Psoas muscle (tissue), 7 donors: ENCODE measurements at regions not wholly inside any gene's neighbourhood (a gene's known extent, or its start where the extent isn't known, plus 50 kb on each side); places are given as distances from the start of the nearest gene placed in this dataset.

ENCODE experiments used
- ATAC-seq, 4 donors: fragments of 200-7000 bp; cut with Tn5 transposase; one replicate each; pipeline ENCODE4 v1.9.1; 2020; ENCODE audit warnings: moderate library complexity in 3 of 4, mild to moderate bottlenecking in 2 of 4
- DNase-seq, 2 donors: peaks; one replicate each; pipeline ENCODE4 v3.0.0-alpha.2; 2020
- H3K27ac ChIP-seq: fragments of 200-600 bp; one replicate; pipeline ENCODE4 v1.8.0; 2022
- H3K27me3 ChIP-seq, 3 donors: fragments of 200-600 bp in 1 of 3; one replicate each; pipeline versions ENCODE4 v1.6.1 to v1.8.0; 2013 to 2022; ENCODE audit warnings: low read length in 2 of 3, mild to moderate bottlenecking in 2 of 3, moderate library complexity in 1 of 3; ENCODE audit not compliant: insufficient read depth in 3 of 3
- H3K36me3 ChIP-seq, 2 donors: fragments of 200-600 bp in 1 of 2; one replicate each; pipeline versions ENCODE4 v1.6.1 to v1.8.0; 2013 to 2022; ENCODE audit warnings: low read depth in 1 of 2, mild to moderate bottlenecking in 1 of 2, moderate library complexity in 1 of 2; ENCODE audit not compliant: insufficient read depth in 1 of 2
- H3K4me1 ChIP-seq: fragments of 200-600 bp; one replicate; pipeline ENCODE4 v1.8.0; 2022
- H3K4me3 ChIP-seq: fragments of 200-600 bp; one replicate; pipeline ENCODE4 v1.8.0; 2022; ENCODE audit warnings: mild to moderate bottlenecking
- H3K9me3 ChIP-seq: fragments of 200-600 bp; one replicate; pipeline ENCODE4 v1.8.0; 2022
- WGBS, 3 donors: extraction: QIAGEN DNeasy Blood & Tissue Kit; methylation state at CpG; one replicate each; pipeline versions ENCODE4 v1.1.6 to v1.1.7; 2013; 5-methylcytosine and 5-hydroxymethylcytosine counted together
- intact Hi-C, 2 donors: fragments of 100-400 bp; cut with DNase I; formaldehyde crosslinking; loops; one replicate each; pipeline versions ENCODE4 v1.11.0 to v1.14.2; 2022
- TF ChIP-seq, protein P1 (sequence below): fragments of 200-600 bp; IDR thresholded peaks from one replicate; pipeline ENCODE4 v1.8.0; 2022; ENCODE audit warnings: antibody characterized with exemption
- donor health status: healthy with polysubstance abuse.
- donor health status: DM: no; HTN: no; CAD: no; lungs with moderate emphysema.
- donor health status: Bipolar disorder and iron deficiency.
- donor health status: healthy.
- donor health status: DM: yes; HTN: yes; CAD: no.
- donor health status: DM: no; HTN: no; CAD: no.
- donor health status: DM: yes; HTN: yes; CAD: no.

DNA sequence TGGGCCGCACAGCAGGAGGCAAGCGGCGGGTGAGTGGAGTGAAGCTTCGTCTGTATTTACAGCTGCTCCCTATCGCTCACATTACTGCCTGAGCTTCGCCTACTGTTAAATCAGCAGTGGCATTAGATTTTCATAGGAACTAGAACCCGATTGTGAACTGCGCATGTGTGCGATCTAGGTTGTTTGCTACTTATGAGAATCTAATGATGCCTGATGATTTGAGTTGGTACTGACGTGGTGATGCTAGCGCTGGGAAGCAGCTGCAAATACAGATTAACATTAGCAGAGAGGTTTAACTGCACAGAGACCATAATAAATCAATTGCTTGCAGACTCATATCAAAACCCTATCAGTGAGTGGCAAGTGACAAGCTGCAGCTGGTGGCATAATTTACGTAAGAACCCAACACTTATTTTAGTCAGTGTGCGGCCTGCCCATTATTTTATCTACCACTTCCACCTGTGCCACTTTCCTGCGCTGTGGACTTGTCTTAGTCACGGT, 133.4 kb upstream of the CDH9 start:
- ATAC-seq (no peak), DNase-seq (no peak)
- Histone ChIP-seq H3K27ac (no peak overlapping the region), H3K4me3 (no peak overlapping the region), H3K27me3 (no peaks in the 10 kb centered on the region), H3K4me1 (no peaks in the 10 kb centered on the region), H3K9me3 (no peaks in the 10 kb centered on the region), H3K36me3 (no peaks in the 10 kb centered on the region)
- intact Hi-C loops: no loop called here
- TF ChIP-seq, protein P1, sequence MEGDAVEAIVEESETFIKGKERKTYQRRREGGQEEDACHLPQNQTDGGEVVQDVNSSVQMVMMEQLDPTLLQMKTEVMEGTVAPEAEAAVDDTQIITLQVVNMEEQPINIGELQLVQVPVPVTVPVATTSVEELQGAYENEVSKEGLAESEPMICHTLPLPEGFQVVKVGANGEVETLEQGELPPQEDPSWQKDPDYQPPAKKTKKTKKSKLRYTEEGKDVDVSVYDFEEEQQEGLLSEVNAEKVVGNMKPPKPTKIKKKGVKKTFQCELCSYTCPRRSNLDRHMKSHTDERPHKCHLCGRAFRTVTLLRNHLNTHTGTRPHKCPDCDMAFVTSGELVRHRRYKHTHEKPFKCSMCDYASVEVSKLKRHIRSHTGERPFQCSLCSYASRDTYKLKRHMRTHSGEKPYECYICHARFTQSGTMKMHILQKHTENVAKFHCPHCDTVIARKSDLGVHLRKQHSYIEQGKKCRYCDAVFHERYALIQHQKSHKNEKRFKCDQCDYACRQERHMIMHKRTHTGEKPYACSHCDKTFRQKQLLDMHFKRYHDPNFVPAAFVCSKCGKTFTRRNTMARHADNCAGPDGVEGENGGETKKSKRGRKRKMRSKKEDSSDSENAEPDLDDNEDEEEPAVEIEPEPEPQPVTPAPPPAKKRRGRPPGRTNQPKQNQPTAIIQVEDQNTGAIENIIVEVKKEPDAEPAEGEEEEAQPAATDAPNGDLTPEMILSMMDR: no peak
- 68 to 73% (median 70%) methylated on average over 15 of the region's 15 CpGs for WGBS, 3 donors

DNA sequence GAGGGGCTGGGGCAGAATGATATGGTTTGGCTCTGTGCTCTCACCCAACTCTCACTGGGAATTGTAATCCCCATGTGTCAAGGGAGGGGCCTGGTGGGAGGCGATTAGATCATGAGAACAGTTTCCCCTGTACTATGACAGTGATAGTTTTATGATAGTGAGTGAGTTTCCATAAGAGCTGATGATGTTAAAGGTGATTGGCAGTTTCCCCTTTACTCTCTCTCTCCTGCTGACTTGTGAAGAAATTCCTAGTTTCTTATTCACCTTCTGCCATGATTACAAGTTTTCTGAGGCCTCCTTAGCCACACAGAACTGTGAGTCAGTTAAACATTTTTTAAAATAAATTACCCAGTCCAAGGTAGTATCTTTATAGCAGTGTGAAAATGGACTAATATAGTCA, 120.4 kb upstream of the CDH9 start:
- H3K9me3 ChIP-seq: no peaks in the 10 kb centered on the region

DNA sequence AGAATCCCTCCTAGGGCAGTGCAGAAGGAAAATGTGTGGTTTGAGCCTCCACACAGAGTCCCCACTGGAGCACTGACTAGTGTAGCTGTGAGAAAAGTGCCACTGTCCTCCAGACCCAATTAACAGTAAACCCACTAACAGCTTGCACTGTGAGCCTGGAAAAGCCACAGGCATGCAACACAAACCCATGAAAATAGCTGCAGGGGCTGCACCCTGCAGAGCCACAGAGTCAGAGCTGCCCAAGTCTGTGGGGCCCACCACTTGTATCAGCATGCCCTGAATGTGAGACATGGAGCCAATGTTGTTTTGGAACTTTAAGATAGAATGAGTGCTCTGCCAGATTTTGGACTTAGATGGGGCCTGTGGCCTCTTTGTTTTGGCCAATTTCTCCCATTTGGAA, 119.8 kb upstream of the CDH9 start:
- intact Hi-C loops: no loop called here
- H3K27me3 ChIP-seq: no peaks in the 10 kb centered on the region
- ATAC-seq: no peak
- TF ChIP-seq, protein P1: no peak
- no peaks in the 10 kb centered on the region for H3K9me3 ChIP-seq
- H3K4me1 ChIP-seq: no peaks in the 10 kb centered on the region
- no peak overlapping the region for H3K4me3 ChIP-seq
- no peaks in the 10 kb centered on the region for H3K36me3 ChIP-seq
- no peak overlapping the region for H3K27ac ChIP-seq
- no peak for DNase-seq

More for the DNA sequence above, 120.4 kb upstream of the CDH9 start:
- 40 to 70% (median 63%) methylated on average over 1 of the region's 1 CpG for WGBS, 3 donors
- Histone ChIP-seq H3K36me3 (no peaks in the 10 kb centered on the region), H3K27me3 (no peaks in the 10 kb centered on the region), H3K4me3 (no peak overlapping the region), H3K27ac (no peak overlapping the region), H3K4me1 (no peaks in the 10 kb centered on the region)
- intact Hi-C loops: no loop called here
- ATAC-seq (no peak), DNase-seq (no peak)
- TF ChIP-seq, protein P1: no peak

DNA sequence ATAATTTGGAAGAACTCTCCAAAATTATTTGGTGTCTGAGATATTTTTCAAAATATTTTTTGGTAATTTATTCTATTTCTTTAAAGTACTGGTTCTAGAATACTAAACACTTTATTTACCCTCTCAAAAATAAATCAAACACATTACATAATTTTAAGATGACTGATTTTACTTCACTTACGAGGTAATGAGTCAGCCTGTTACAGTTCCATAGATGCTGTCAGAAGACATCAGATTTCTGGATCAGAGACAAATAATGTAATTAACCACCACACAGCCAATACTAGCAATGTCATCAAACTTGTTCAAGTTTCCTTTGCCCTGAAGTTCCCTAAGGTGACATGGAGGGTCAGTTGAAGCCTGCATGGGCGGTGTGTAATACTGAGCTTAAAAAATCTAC, 106.1 kb upstream of the CDH9 start:
- ATAC-seq: no peak
- TF ChIP-seq, protein P1: no peak
- intact Hi-C loops: no loop called here

GRCh38 chr5:27140831-27141230, 102.4 kb upstream of the CDH9 start:
- TF ChIP-seq, protein P1: no peak
- Histone ChIP-seq H3K27ac (no peak overlapping the region), H3K4me3 (no peak overlapping the region), H3K27me3 (no peaks in the 10 kb centered on the region), H3K36me3 (no peaks in the 10 kb centered on the region), H3K9me3 (no peaks in the 10 kb centered on the region), H3K4me1 (no peaks in the 10 kb centered on the region)
- DNase-seq (no peak), ATAC-seq (no peak)
- WGBS, 3 donors: 62 to 67% (median 67%) methylated on average over 1 of the region's 1 CpG
- intact Hi-C loops: no loop called here

More for the DNA sequence above, 106.1 kb upstream of the CDH9 start:
- Histone ChIP-seq H3K27me3 (no peaks in the 10 kb centered on the region), H3K9me3 (no peaks in the 10 kb centered on the region), H3K4me1 (no peaks in the 10 kb centered on the region), H3K4me3 (no peak overlapping the region), H3K27ac (no peak overlapping the region), H3K36me3 (no peaks in the 10 kb centered on the region)
- no peak for DNase-seq
- 68 to 79% (median 69%) methylated on average over 2 of the region's 2 CpGs for WGBS, 3 donors
